Thyroid gland (tissue), 4 donors: ENCODE measurements at regions not wholly inside any gene's neighbourhood (a gene's known extent, or its start where the extent isn't known, plus 50 kb on each side); places are given as distances from the start of the nearest gene placed in this dataset.

Experiments used
- CTCF ChIP-seq, 6 experiments: fragments of 200-600 bp in 3 of 6; fragments of 450-650 bp in 3 of 6; sonication (generic) in 3 of 6; IDR thresholded peaks; one replicate each; pipeline ENCODE4 v1.5.1; 2016 to 2019; ENCODE audit warnings: antibody characterized with exemption in 6 of 6, mild to moderate bottlenecking in 2 of 6, inconsistent platforms in 1 of 6, moderate library complexity in 1 of 6
- POLR2A ChIP-seq, 2 donors: fragments of 450-650 bp; IDR thresholded peaks; one replicate each; pipeline ENCODE4 v1.6.1; 2017; ENCODE audit warnings: antibody characterized with exemption in 2 of 2, mild to moderate bottlenecking in 2 of 2, moderate library complexity in 1 of 2

DNA sequence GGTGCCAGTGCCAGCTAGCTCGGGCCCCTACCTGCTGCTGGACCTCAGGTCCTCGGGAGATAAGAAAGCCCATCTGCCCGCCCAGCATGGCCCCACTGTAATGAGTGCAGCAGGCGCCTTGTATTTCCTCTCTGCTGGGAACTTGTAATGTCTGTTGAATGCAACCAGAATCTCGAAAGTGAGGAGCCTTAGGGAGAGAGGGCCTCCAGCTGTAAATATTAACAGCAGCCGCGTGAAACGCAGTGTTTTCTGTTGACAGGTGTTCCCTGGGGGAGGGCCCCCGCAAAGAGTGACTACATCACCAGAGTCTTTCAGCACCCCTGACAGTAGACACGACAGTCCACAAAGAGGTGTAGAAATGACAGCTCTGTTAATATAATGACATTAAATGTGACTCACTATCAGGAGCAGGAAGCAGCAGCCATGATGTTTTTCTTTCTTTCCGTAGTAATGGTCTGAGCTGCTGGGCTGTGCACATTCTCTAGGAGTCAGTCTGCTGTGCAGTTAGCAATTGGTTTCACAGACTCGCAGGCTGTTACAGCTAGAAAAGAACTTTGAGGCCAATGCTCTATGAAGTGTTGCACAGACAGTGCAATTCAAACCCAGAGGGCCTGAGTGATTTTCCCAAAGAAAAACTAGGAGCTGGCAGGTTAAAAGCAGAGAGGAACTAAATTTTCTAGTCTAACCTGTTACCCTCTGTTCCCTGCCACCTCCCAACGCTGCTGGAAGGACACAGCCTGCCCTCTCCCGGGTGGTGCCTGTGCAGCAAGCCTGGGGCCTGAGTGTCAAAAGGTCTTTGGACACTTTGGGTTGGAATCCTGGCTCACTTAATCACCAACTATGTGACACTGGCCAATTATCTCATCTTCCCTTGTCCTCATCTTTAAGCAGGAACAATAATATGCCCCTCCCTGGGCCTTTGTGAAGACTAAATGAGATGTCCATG, 58.6 kb upstream of the WASF3 start:
- peak in 2 of 6 experiments; percentile 29 to 32 for TF ChIP-seq CTCF (IDR thresholded peaks at IDR 0.05)
- TF ChIP-seq POLR2A (IDR thresholded peaks at IDR 0.05), result no peak
